HG03571 (cell line): ENCODE measurements at regions not wholly inside any gene's neighbourhood (a gene's known extent, or its start where the extent isn't known, plus 50 kb on each side); places are given as distances from the start of the nearest gene placed in this dataset.

ENCODE experiments used
- ATAC-seq: cut with Tn5 transposase; IDR thresholded peaks from one replicate; pipeline ENCODE4 v1.9.1; 2021; ENCODE audit not compliant: unreplicated experiment

GRCh38 chr10:123449234-123449962, 216.8 kb upstream of the GPR26 start:
- ATAC-seq, result no peak

- no peak for ATAC-seq
These were observed 215.1 kb upstream of the GPR26 start for GRCh38 chr10:123450956-123451605.

GRCh38 chr10:123451618-123452245, 214.4 kb upstream of the GPR26 start:
- ATAC-seq, result no peak

- ATAC-seq, result no peak
These were observed 211.2 kb upstream of the GPR26 start for GRCh38 chr10:123454987-123455386.

- no peak for ATAC-seq
These were observed 210.3 kb upstream of the GPR26 start for GRCh38 chr10:123455861-123456260.

- no peak for ATAC-seq
These were observed 207.2 kb upstream of the GPR26 start for GRCh38 chr10:123458933-123459332.

GRCh38 chr10:123459371-123460091, 206.6 kb upstream of the GPR26 start:
- no peak for ATAC-seq

- ATAC-seq, result no peak
These were observed 203.9 kb upstream of the GPR26 start for GRCh38 chr10:123462246-123462645.

GRCh38 chr10:123462756-123463155, 203.4 kb upstream of the GPR26 start:
- no peak for ATAC-seq

- no peak for ATAC-seq
These were observed 203.0 kb upstream of the GPR26 start for GRCh38 chr10:123463181-123463580.

GRCh38 chr10:123463698-123464097, 202.5 kb upstream of the GPR26 start:
- ATAC-seq, result no peak

- ATAC-seq, result no peak
These were observed 201.5 kb upstream of the GPR26 start for GRCh38 chr10:123464430-123465323.

GRCh38 chr10:123470336-123470921, 195.7 kb upstream of the GPR26 start:
- no peak for ATAC-seq

GRCh38 chr10:123471811-123472210, 194.3 kb upstream of the GPR26 start:
- no peak for ATAC-seq

GRCh38 chr10:123472606-123473005, 193.5 kb upstream of the GPR26 start:
- ATAC-seq, result no peak

- ATAC-seq, result no peak
These were observed 191.5 kb upstream of the GPR26 start for GRCh38 chr10:123474700-123475099.

GRCh38 chr10:123475466-123475865, 190.7 kb upstream of the GPR26 start:
- no peak for ATAC-seq

GRCh38 chr10:123478116-123478515, 188.0 kb upstream of the GPR26 start:
- ATAC-seq, result no peak

- no peak for ATAC-seq
These were observed 186.5 kb upstream of the GPR26 start for GRCh38 chr10:123479640-123480039.

- ATAC-seq, result no peak
These were observed 185.8 kb upstream of the GPR26 start for GRCh38 chr10:123480344-123480743.
